NOMO-1 treated with DMSO at 0.1 percent for 48 hours (cell line): ENCODE measurements at regions not wholly inside any gene's neighbourhood (a gene's known extent, or its start where the extent isn't known, plus 50 kb on each side); places are given as distances from the start of the nearest gene placed in this dataset.
"Not testable (repeated sequence)": the region's sequence is repeated elsewhere in the genome, so short reads cannot be mapped to it uniquely, and the experiment has no call there.

Source experiments
- DNase-seq: peaks from one replicate; lab custom pipeline; 2025; ENCODE audit not compliant: unreplicated experiment; lab: John Stamatoyannopoulos, UW

DNA sequence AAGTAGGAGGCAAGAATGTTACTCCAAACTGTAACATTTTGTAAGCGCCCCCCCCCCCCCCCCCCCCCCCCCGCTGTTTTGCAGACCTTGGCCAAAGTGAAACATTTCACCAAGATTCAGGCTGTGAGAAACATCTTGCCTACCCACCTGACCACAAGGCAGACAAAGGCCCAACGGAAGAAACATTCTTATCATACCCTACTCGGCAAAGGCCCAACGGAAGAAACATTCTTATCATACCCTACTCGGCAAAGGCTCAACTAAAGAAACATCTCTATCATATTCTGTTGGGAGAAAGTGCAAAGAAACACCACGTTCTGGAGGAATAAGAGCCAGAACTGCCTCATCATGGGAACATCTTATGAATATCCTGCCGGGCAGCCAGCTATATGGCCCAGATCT, 117.1 kb downstream of the JRKL start:
- no peak for DNase-seq

GRCh38 chr11:96508861-96509260, 119.0 kb downstream of the JRKL start:
- no peak for DNase-seq

DNA sequence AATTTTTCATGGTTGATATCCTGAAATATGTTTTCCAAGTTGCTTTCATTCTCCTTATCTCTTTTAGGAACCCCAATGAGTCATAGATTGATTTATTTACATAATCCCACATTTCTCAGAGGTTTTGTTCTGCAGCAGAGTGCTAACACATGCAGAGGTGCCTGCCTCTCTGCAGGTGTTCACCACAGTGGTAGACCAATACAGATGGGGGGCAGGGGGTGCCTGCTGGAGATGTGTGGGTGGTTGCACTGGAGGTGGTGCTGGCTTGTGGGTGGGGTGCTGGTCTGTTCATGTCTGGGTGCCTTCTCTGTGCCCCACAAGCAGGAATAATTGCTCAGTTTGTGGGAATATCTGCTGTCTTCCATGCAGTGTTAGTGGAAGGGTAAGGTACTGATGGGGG, 131.1 kb downstream of the JRKL start:
- no peak for DNase-seq

DNA sequence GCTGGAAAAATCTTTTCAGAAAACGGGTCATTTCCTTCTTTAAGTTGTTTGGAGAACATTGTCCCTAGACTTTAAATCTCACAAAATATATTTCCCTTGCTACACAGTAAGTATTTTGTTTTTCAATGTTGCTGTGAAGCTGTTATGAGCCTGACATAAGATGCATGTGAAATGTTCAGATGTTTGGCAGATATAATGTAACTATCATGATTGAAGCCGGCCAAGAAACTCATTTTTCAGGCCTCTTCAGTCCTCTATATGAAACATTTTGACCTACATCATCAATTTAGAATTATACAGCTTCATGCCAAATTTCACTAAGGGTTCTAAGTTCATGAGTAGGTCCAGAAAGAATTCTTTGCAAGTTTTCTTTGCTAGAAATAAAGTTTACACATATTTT, 133.8 kb downstream of the JRKL start:
- no peak for DNase-seq

DNA sequence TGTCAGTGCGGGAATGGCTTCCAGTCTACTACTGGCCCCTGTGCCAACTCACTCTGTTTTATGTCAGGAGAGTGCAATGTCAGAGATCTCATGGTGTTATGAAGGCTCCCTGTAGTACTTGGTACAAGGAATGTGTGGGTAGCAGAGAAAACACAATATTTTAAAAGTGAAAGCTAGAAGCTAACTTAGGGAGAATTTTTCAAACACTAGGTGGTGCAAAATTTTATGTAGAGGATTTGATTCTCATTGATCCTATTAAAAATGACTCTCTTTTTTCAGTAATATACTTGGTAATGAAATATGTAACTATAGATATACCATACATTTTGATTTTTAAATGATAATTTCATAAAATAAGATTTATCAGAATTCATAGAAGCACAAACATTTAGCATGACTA, 134.7 kb downstream of the JRKL start:
- DNase-seq = no peak

- no peak for DNase-seq
Observed at GRCh38 chr11:96530473-96530872, 140.7 kb downstream of the JRKL start.

GRCh38 chr11:96538104-96538503, 148.3 kb downstream of the JRKL start:
- no peak for DNase-seq

DNA sequence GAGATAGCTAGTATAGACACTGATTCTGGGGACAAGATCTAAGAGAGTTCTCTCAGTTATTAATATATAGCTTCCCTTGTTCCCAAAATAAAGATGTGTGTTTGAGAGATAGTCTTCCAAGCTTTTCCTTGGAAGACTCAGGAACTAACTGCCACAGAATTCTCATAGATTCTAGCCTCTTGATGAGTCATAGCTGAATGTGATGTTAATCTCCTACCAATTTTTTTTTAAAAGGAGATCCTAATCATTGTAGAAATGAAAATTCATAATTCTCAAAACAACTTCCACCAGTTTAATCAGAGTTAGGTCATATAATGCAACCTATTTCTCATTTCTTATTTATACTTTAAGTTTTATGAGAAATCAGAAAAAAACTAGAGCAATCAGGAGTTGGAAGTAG, 148.8 kb downstream of the JRKL start:
- no peak for DNase-seq

DNA sequence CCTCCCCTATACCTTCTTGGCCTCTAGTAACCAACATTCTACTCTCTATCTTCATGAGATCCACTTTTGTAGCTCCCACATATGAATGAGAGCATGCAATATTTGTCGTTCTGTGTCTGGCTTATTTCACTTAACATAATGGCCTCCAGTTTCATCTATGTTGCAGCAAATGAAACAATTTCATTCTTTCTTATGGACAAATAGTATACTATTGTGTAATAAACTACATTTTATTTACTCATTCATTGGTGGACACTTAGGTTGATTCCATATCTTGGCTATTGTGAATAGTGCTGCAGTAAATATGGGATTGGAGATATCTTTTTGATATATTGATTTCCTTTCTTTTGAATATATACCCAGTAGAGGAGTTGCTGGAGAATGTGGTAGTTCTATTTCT, 151.1 kb downstream of the JRKL start:
- no peak for DNase-seq

- DNase-seq = no peak
Observed at GRCh38 chr11:96543177-96543576, 153.4 kb downstream of the JRKL start.

GRCh38 chr11:96545192-96545591, 155.4 kb downstream of the JRKL start:
- DNase-seq = not testable (repeated sequence)

DNA sequence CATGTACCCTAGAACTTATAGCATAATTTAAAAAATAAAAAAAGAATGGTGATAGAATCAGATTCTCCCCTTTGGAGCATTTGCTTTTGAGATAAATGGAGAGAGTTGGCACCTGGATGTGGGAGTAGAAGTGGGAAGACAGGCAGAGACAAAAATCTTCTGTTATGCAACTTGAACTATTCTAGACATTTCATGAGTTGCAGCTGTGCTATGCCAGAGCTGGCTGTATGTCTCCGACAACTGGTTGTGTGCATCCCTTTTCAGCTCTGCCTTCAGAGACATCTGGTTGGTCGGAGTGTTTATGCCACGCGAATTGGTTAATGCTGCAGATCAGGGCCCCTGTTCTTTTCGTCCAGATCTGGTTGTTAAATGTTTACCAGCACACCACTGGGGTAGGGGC, 161.3 kb downstream of the JRKL start:
- DNase-seq = no peak

GRCh38 chr11:96554236-96554820, 164.5 kb downstream of the JRKL start:
- peak; percentile 40 for DNase-seq

DNA sequence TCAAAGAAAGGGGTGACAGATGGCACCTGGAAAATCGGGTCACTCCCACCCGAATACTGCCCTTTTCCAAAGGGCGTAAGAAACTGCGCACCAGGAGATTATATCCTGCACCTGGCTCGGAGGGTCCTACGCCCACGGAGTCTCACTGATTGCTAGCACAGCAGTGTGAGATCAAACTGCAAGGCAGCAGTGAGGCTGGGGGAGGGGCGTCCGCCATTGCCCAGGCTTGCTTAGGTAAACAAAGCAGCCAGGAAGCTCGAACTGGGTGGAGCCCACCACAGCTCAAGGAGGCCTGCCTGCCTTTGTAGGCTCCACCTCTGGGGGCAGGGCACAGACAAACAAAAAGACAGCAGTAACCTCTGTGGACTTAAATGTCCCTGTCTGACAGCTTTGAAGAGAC, 166.0 kb downstream of the JRKL start:
- not testable (repeated sequence) for DNase-seq

GRCh38 chr11:96560727-96561126, 170.9 kb downstream of the JRKL start:
- DNase-seq = not testable (repeated sequence)

DNA sequence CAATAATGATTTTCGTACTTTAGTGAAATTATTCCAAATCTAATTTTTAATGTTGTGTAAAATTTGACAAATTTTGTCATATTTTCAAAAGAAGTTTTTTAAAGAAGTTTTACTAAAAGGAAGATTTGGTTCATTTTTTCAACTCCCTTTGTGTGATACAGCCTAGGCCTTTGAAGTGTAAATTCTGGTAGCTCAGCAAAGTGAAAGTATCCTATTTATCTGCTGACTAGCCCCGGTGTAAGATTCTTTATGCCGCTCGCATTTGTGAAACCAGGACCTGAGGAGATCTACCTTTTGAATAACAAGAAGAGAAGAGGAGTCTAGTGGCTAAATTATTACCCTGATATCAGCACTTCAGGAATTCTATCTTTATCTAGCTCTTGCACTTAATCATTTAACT, 177.4 kb downstream of the JRKL start:
- DNase-seq = peak; percentile 8

GRCh38 chr11:96567667-96568066, 177.9 kb downstream of the JRKL start:
- no peak for DNase-seq

GRCh38 chr11:96576383-96576782, 186.6 kb downstream of the JRKL start:
- DNase-seq = no peak

GRCh38 chr11:96578379-96578778, 188.6 kb downstream of the JRKL start:
- no peak for DNase-seq

DNA sequence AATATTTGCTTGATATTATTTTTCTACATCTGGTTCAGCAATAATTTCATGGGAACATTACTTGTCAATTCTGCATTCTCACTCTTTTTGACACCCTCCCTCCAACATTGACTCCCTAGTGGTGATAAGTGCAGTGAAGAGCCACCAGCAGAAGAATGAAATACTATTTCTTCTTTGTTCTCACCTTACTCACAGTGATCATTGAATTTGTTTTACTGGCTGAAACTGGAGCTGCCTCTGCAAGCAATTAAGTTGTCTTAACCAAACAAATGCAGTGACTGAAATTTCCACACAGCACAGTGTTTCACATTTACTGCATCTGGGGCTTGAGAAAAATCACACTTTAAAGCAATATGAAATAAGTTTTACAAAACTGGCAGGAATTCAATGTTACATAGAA, 189.8 kb downstream of the JRKL start:
- no peak for DNase-seq

DNA sequence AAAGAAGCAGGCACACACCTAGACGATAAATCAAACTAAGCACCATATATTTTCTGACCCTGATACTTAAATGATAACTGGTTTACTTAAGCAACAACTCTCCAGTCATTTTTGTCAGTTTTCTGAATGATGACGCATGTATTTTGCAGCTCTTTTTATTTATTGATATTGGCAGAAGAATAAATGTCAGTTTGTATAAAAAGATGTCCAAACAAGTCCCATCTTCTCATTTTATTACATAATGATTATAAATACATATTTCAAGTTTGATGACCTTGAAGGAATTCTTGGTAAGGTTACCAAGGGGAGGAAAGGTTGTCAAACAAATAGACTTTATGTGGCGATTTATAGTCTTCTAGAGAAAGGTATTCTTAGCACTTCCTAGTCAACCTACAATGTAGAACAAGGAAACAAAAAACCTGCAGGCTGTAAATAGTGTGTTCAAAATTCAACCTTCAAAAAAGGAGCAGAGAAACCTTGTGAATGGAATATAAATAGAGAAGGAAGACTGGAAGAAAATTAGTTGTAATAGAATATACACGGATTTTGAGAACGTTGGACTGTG, 190.7 kb downstream of the JRKL start:
- no peak for DNase-seq

DNA sequence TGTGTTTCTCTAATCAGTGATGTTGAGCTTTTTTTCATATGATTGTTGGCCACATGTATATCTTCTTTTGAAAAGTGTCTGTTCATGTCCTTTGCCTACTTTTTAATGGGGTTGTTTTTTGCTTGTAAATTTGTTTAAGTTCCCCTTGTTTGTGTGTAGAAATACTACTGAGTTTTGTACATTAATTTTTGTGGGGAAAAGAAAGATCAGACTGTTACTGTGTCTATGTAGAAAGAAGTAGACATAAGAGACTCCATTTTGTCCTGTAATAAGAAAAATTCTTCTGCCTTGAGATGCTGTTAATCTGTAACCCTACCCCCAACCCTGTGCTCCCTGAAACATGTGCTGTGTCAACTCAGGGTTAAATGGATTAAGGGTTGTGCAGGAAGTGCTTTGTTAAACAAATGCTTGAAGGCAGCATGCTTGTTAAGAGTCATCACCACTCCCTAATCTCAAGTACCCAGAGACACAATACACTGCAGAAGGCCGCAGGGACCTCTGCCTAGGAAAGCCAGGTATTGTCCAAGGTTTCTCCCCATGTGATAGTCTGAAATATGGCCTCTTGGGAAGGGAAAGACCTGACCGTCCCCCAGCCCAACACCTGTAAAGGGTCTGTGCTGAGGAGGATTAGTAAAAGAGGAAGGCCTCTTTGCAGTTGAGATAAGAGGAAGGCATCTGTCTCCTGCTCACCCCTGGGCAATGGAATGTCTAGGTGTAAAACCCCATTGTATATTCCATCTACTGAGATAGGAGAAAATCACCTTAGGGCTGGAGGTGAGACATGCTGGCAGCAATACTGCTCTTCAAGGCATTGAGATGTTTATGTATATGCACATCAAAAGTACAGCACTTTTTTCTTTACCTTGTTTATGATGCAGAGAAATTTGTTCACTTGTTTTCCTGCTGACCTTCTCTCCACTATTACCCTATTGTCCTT, 196.4 kb downstream of the JRKL start:
- not testable (repeated sequence) for DNase-seq
